ENCODE measurements at regions not wholly inside any gene's neighbourhood (a gene's known extent, or its start where the extent isn't known, plus 50 kb on each side); places are given as distances from the start of the nearest gene placed in this dataset.

GRCh38 chr13:29901710-29902631 is 51.6 kb upstream of the UBL3 start:
- TF ChIP-seq, protein P1, sequence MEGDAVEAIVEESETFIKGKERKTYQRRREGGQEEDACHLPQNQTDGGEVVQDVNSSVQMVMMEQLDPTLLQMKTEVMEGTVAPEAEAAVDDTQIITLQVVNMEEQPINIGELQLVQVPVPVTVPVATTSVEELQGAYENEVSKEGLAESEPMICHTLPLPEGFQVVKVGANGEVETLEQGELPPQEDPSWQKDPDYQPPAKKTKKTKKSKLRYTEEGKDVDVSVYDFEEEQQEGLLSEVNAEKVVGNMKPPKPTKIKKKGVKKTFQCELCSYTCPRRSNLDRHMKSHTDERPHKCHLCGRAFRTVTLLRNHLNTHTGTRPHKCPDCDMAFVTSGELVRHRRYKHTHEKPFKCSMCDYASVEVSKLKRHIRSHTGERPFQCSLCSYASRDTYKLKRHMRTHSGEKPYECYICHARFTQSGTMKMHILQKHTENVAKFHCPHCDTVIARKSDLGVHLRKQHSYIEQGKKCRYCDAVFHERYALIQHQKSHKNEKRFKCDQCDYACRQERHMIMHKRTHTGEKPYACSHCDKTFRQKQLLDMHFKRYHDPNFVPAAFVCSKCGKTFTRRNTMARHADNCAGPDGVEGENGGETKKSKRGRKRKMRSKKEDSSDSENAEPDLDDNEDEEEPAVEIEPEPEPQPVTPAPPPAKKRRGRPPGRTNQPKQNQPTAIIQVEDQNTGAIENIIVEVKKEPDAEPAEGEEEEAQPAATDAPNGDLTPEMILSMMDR (IDR thresholded peaks at IDR 0.05; ENCODE audit: low read depth, low read length, missing input control) = no peak
- TF ChIP-seq JUND (IDR thresholded peaks at IDR 0.05) (no peak), GABPA (IDR thresholded peaks at IDR 0.05 in 1 of 2, conservative IDR thresholded peaks at IDR 0.05 in 1 of 2) (no peak), SP1 (IDR thresholded peaks at IDR 0.05) (no peak), TAF1 (conservative IDR thresholded peaks at IDR 0.05) (no peak), FOXA1 (IDR thresholded peaks at IDR 0.05) (no peak)
- TF ChIP-seq, protein P2, sequence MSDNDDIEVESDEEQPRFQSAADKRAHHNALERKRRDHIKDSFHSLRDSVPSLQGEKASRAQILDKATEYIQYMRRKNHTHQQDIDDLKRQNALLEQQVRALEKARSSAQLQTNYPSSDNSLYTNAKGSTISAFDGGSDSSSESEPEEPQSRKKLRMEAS (IDR thresholded peaks at IDR 0.05) = no peak
- TF ChIP-seq, protein P3, sequence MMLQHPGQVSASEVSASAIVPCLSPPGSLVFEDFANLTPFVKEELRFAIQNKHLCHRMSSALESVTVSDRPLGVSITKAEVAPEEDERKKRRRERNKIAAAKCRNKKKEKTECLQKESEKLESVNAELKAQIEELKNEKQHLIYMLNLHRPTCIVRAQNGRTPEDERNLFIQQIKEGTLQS (IDR thresholded peaks at IDR 0.05) = no peak

Measured in liver (tissue), 3 donors.